Activated T-cell treated with anti-CD3 and anti-CD28 coated beads, Interleukin-2, amount 50 U/mL, for 4 hours (primary cell): ENCODE measurements at regions not wholly inside any gene's neighbourhood (a gene's known extent, or its start where the extent isn't known, plus 50 kb on each side); places are given as distances from the start of the nearest gene placed in this dataset.

ENCODE experiments used
- ATAC-seq, 2 donors: fragments of 200-7000 bp; cut with Tn5 transposase; one replicate each; pipeline ENCODE4 v1.10.0; 2021
- DNase-seq: peaks from one replicate; pipeline ENCODE4 v3.0.0-alpha.2; 2020
- H3K27me3 Mint-ChIP-seq: one replicate; pipeline ENCODE4 v1.8.0; 2021; ENCODE audit warnings: low read depth, mixed read lengths
- H3K36me3 Mint-ChIP-seq: one replicate; pipeline ENCODE4 v1.8.0; 2022; ENCODE audit warnings: mixed read lengths; ENCODE audit not compliant: insufficient read depth
- H3K4me1 Mint-ChIP-seq: one replicate; pipeline ENCODE4 v1.8.0; 2021; ENCODE audit warnings: low read depth, mixed read lengths
- H3K4me3 Mint-ChIP-seq: one replicate; pipeline ENCODE4 v1.8.0; 2021; ENCODE audit warnings: mild to moderate bottlenecking, moderate library complexity, mixed read lengths
- H3K9me3 Mint-ChIP-seq: one replicate; pipeline ENCODE4 v1.8.0; 2021; ENCODE audit warnings: mixed read lengths

GRCh38 chr14:53601409-53601808 is 355.2 kb downstream of the BMP4 start:
- Mint-ChIP-seq H3K4me3 (no peak overlapping the region), H3K27me3 (no peaks in the 10 kb centered on the region), H3K36me3 (no peaks in the 10 kb centered on the region), H3K9me3 (no peaks in the 10 kb centered on the region), H3K4me1 (no peaks in the 10 kb centered on the region)
- ATAC-seq (no peak), DNase-seq (no peak)

DNA sequence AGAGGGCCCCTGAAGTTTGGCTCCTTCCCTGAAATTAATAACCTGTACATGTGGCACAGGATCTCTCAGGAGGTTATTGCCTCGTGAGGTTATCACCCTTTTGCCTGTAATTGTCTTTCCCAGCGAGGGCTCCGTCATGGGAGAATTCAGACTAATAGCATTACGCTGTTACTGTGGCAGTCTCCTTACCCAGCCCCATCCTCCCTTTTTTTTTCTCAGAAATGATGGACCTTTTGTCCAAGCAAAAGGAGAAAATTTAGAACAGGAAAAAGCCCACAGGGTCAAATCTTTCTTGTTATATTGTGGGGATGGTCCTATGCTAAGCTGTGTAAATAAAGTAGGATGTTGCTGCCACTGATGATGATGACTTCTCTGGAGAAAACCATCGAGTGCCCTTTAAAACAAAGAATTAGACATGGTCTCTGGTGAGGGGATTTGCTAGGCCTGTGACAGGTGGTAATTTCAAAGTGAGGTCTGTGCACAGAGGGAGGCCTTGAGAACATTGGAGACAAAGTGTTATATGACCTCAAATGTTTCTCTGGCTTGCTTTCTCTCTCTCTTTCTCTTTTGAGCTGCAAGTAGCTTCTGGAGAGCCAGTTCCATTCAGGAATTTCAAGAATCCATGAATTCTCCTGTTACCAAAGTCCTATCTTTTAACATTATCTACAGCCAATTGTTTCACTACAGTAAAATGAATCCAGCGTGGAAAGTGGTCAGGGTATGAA is 357.2 kb downstream of the BMP4 start:
- no peaks in the 10 kb centered on the region for H3K4me1 Mint-ChIP-seq
- peaks cover 3% of the 10 kb centered on the region for H3K9me3 Mint-ChIP-seq
- ATAC-seq (no peak), DNase-seq (no peak)
- H3K36me3 Mint-ChIP-seq, result no peaks in the 10 kb centered on the region
- no peaks in the 10 kb centered on the region for H3K27me3 Mint-ChIP-seq
- no peak overlapping the region for H3K4me3 Mint-ChIP-seq

- no peaks in the 10 kb centered on the region for H3K36me3 Mint-ChIP-seq
- H3K4me1 Mint-ChIP-seq, result no peaks in the 10 kb centered on the region
- H3K27me3 Mint-ChIP-seq, result no peaks in the 10 kb centered on the region
- H3K9me3 Mint-ChIP-seq, result peaks cover 8% of the 10 kb centered on the region
- ATAC-seq, result no peak
- DNase-seq, result no peak
- H3K4me3 Mint-ChIP-seq, result no peak overlapping the region
Observed at GRCh38 chr14:53596853-53597525, 359.6 kb downstream of the BMP4 start.

GRCh38 chr14:53591816-53592215 is 364.8 kb downstream of the BMP4 start:
- DNase-seq (no peak), ATAC-seq (no peak)
- H3K27me3 Mint-ChIP-seq, result no peaks in the 10 kb centered on the region
- H3K36me3 Mint-ChIP-seq, result no peaks in the 10 kb centered on the region
- H3K4me3 Mint-ChIP-seq, result no peak overlapping the region
- no peaks in the 10 kb centered on the region for H3K4me1 Mint-ChIP-seq
- H3K9me3 Mint-ChIP-seq, result peaks cover 12% of the 10 kb centered on the region

GRCh38 chr14:53581504-53581903 is 375.1 kb downstream of the BMP4 start:
- Mint-ChIP-seq H3K36me3 (no peaks in the 10 kb centered on the region), H3K4me3 (no peak overlapping the region), H3K27me3 (peaks cover 2% of the 10 kb centered on the region), H3K4me1 (no peaks in the 10 kb centered on the region), H3K9me3 (peaks cover 4% of the 10 kb centered on the region)
- no peak for ATAC-seq
- no peak for DNase-seq

- Mint-ChIP-seq H3K4me1 (no peaks in the 10 kb centered on the region), H3K4me3 (no peak overlapping the region), H3K27me3 (peaks cover 8% of the 10 kb centered on the region), H3K36me3 (no peaks in the 10 kb centered on the region), H3K9me3 (peaks cover 7% of the 10 kb centered on the region)
- ATAC-seq (no peak), DNase-seq (no peak)
Observed at GRCh38 chr14:53571641-53572328, 384.8 kb downstream of the BMP4 start.

DNA sequence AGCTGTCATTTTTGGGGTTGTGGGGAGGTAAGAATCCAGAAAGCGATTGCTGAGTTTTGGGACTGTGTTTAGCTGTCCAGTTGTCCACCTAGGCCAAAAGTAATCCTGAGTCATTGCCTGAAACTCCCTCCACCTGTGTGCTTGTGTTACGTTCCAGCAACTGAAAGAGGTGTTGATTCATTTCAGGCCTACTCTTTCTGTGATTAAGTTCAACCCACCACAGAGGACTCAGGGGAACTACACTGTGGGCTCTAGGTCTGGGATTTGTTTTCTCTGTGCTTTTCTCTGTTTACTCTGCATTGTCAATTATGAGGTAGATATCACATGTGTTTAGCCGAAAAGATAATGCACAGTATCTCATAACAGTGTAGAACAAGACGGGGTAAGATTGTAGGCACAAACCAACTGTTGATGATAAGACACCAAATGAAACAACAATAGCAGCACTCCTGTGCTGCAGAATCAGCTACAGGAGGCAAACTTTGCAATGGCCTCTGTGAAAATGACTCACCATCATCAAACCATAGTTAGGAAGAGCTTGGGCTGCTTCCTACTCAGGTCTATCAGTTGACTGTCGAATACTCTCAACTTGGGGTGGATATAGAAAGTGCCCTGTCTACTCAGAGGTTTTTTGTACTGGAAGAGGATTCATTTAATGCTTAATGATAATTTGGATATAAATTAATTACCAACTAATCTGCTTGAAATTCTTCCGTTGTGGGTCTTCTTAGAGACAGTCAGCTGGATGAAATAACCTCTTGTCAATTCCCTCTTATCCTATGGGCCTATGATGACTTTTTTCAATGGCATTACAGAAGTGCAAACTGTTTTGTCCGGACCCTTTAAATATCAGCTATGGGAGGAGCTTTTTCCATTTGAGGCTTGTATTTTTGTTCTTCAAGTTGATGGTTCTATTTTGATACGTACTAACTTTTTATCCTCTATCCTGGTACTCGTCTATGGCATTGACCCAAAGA is 385.9 kb downstream of the BMP4 start:
- Mint-ChIP-seq H3K4me3 (no peak overlapping the region), H3K9me3 (peaks cover 7% of the 10 kb centered on the region), H3K27me3 (peaks cover 8% of the 10 kb centered on the region), H3K36me3 (no peaks in the 10 kb centered on the region), H3K4me1 (no peaks in the 10 kb centered on the region)
- ATAC-seq (no peak), DNase-seq (no peak)

- Mint-ChIP-seq H3K4me1 (no peaks in the 10 kb centered on the region), H3K27me3 (peaks cover 6% of the 10 kb centered on the region), H3K4me3 (no peak overlapping the region), H3K9me3 (peaks cover 6% of the 10 kb centered on the region), H3K36me3 (no peaks in the 10 kb centered on the region)
- DNase-seq (no peak), ATAC-seq (no peak)
Observed at GRCh38 chr14:53569446-53569845, 387.2 kb downstream of the BMP4 start.

- Mint-ChIP-seq H3K4me3 (no peak overlapping the region), H3K36me3 (no peaks in the 10 kb centered on the region), H3K9me3 (peaks cover 8% of the 10 kb centered on the region), H3K27me3 (peaks cover 6% of the 10 kb centered on the region), H3K4me1 (no peaks in the 10 kb centered on the region)
- ATAC-seq (no peak), DNase-seq (no peak)
Observed at GRCh38 chr14:53567236-53567780, 389.3 kb downstream of the BMP4 start.

- no peaks in the 10 kb centered on the region for H3K27me3 Mint-ChIP-seq
- ATAC-seq (no peak), DNase-seq (no peak)
- no peaks in the 10 kb centered on the region for H3K4me1 Mint-ChIP-seq
- no peaks in the 10 kb centered on the region for H3K36me3 Mint-ChIP-seq
- H3K4me3 Mint-ChIP-seq, result no peak overlapping the region
- peaks cover 13% of the 10 kb centered on the region for H3K9me3 Mint-ChIP-seq
Observed at GRCh38 chr14:53564870-53565269, 391.8 kb downstream of the BMP4 start.

GRCh38 chr14:53563628-53564027 is 393.0 kb downstream of the BMP4 start:
- Mint-ChIP-seq H3K4me1 (no peaks in the 10 kb centered on the region), H3K9me3 (peaks cover 13% of the 10 kb centered on the region), H3K27me3 (no peaks in the 10 kb centered on the region), H3K36me3 (no peaks in the 10 kb centered on the region), H3K4me3 (no peak overlapping the region)
- ATAC-seq (no peak), DNase-seq (no peak)

GRCh38 chr14:53553221-53553620 is 400.1 kb upstream of the DDHD1 start:
- no peak overlapping the region for H3K4me3 Mint-ChIP-seq
- H3K9me3 Mint-ChIP-seq, result no peaks in the 10 kb centered on the region
- no peaks in the 10 kb centered on the region for H3K36me3 Mint-ChIP-seq
- H3K27me3 Mint-ChIP-seq, result no peaks in the 10 kb centered on the region
- ATAC-seq (no peak), DNase-seq (no peak)
- no peaks in the 10 kb centered on the region for H3K4me1 Mint-ChIP-seq

GRCh38 chr14:53551862-53552261 is 398.7 kb upstream of the DDHD1 start:
- DNase-seq (no peak), ATAC-seq (no peak)
- H3K36me3 Mint-ChIP-seq, result no peaks in the 10 kb centered on the region
- no peaks in the 10 kb centered on the region for H3K27me3 Mint-ChIP-seq
- H3K4me3 Mint-ChIP-seq, result no peak overlapping the region
- H3K4me1 Mint-ChIP-seq, result no peaks in the 10 kb centered on the region
- H3K9me3 Mint-ChIP-seq, result no peaks in the 10 kb centered on the region

DNA sequence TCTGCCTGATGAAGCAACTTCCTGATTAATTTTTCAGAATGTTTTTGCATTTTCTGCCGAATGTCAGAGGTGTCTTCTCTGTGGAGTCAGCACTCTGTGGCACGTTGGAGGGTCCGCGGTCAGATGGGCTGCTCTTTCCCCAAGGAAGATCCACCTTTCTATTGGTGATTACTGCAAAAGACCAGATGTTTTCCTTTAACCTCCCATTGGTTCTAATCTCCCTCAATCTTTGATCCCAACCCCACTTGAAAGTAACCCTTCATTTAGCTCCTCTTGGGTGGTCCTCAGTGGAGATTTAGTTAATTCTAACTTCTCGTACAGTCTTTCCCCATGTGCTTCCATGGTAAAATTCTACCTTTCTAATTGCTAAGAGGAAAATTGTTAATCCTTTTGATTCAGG is 397.7 kb upstream of the DDHD1 start:
- H3K9me3 Mint-ChIP-seq, result no peaks in the 10 kb centered on the region
- DNase-seq, result no peak
- no peak for ATAC-seq
- no peaks in the 10 kb centered on the region for H3K4me1 Mint-ChIP-seq
- H3K27me3 Mint-ChIP-seq, result no peaks in the 10 kb centered on the region
- H3K36me3 Mint-ChIP-seq, result no peaks in the 10 kb centered on the region
- no peak overlapping the region for H3K4me3 Mint-ChIP-seq
